ENCODE measurements at regions not wholly inside any gene's neighbourhood (a gene's known extent, or its start where the extent isn't known, plus 50 kb on each side); places are given as distances from the start of the nearest gene placed in this dataset.

DNA sequence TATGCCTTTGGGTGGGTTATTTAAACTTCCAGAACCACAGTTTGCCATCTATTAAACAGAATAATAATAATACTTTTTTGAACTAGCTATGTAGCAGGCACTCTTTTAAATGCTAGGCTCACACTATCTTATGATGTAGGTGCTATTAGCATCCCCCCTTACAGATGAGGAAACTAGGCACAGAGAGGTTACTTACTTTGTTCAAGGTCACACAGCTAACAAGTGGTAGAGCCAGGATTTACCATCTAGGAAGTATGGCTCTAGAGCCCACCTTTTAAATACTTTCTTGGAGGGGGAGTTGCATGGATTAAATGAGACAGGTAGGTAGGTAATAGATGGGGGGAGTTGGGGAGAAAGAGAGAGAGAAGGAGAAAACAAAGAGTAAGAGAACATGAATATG lies 95.3 kb upstream of the NR3C1 start:
- peaks cover 10% of the 10 kb centered on the region for H3K4me1 ChIP-seq (ENCODE audit: insufficient read depth)
- H4K20me1 ChIP-seq (ENCODE audit: insufficient read depth, poor library complexity, severe bottlenecking), result no peaks in the 10 kb centered on the region
- TF ChIP-seq, protein P1, sequence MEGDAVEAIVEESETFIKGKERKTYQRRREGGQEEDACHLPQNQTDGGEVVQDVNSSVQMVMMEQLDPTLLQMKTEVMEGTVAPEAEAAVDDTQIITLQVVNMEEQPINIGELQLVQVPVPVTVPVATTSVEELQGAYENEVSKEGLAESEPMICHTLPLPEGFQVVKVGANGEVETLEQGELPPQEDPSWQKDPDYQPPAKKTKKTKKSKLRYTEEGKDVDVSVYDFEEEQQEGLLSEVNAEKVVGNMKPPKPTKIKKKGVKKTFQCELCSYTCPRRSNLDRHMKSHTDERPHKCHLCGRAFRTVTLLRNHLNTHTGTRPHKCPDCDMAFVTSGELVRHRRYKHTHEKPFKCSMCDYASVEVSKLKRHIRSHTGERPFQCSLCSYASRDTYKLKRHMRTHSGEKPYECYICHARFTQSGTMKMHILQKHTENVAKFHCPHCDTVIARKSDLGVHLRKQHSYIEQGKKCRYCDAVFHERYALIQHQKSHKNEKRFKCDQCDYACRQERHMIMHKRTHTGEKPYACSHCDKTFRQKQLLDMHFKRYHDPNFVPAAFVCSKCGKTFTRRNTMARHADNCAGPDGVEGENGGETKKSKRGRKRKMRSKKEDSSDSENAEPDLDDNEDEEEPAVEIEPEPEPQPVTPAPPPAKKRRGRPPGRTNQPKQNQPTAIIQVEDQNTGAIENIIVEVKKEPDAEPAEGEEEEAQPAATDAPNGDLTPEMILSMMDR (IDR thresholded peaks at IDR 0.05; ENCODE audit: poor library complexity), result no peak
- no peak for TF ChIP-seq EZH2 (IDR thresholded peaks at IDR 0.05; ENCODE audit: borderline replicate concordance)
- no peak for TF ChIP-seq EZH2phosphoT487 (IDR thresholded peaks at IDR 0.05; ENCODE audit: low read depth, severe bottlenecking, unreplicated experiment)
- no peak overlapping the region for H3K4me3 ChIP-seq
- H3K9me3 ChIP-seq (ENCODE audit: low read depth), result no peaks in the 10 kb centered on the region
- no peak overlapping the region for H3K27ac ChIP-seq
- no peaks in the 10 kb centered on the region for H3K79me2 ChIP-seq
- no peak overlapping the region for H3K4me2 ChIP-seq
- H3K27me3 ChIP-seq, result no peaks in the 10 kb centered on the region
- no peak overlapping the region for H2AFZ ChIP-seq
- H3K9me2 ChIP-seq (replicated peaks; ENCODE audit: insufficient read depth), result no peaks in the 10 kb centered on the region
- no peaks in the 10 kb centered on the region for H3K36me3 ChIP-seq (replicated peaks; ENCODE audit: insufficient read depth, low read depth)
- no peak for DNase-seq (ENCODE audit: low spot score)

DNA sequence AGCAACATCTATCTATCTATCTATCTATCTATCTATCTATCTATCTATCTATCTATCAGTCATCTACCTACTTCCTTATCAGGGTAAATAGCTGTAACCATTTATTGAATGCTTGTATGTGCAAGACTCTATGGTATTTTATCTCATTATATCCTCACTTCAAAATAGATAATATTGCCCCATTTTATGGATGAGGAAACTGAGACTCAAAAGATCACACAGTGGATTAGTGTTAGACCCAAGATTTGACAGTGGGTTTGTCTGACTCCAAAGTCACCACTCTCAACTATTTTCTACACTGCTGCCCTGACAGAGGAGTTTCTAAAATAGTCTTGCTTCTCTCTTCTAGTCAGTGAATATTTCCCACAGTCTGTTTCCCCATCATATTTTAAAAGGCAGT lies 94.3 kb upstream of the NR3C1 start:
- H3K9me3 ChIP-seq (ENCODE audit: low read depth), result no peaks in the 10 kb centered on the region

DNA sequence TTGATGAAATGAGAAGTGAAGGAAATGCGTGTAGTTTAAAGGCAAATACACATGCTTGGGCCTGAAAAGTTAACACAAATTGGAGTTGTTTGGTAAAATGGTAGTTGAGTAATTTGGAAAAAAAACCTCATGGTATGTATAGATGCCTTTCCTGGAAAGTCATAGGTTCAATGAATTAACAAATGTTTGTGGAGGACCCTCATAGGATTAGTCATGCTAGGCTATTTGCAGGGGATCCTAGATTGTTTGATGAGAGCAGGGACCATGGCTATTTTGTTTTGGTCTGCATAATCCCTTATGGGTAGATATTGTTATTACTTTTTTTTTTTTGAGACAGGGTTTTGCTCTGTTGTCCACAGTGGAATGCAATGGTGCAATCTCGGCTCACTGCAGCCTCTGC lies 93.5 kb upstream of the NR3C1 start:
- Histone ChIP-seq H3K27me3 (no peaks in the 10 kb centered on the region), H3K4me1 (ENCODE audit: insufficient read depth) (peaks cover 10% of the 10 kb centered on the region), H3K4me2 (no peak overlapping the region), H3K79me2 (no peaks in the 10 kb centered on the region), H2AFZ (no peak overlapping the region), H3K36me3 (replicated peaks; ENCODE audit: insufficient read depth, low read depth) (no peaks in the 10 kb centered on the region), H4K20me1 (ENCODE audit: insufficient read depth, poor library complexity, severe bottlenecking) (no peaks in the 10 kb centered on the region), H3K9me2 (replicated peaks; ENCODE audit: insufficient read depth) (no peaks in the 10 kb centered on the region), H3K9me3 (ENCODE audit: low read depth) (no peaks in the 10 kb centered on the region), H3K27ac (no peak overlapping the region), H3K4me3 (no peak overlapping the region)
- 94% methylated on average over 2 of the region's 2 CpGs for whole genome bisulfite sequencing (ENCODE audit: low lambda C conversion rate, missing lambda C conversion rate)
- DNase-seq (ENCODE audit: low spot score), result no peak
- TF ChIP-seq EZH2phosphoT487 (IDR thresholded peaks at IDR 0.05; ENCODE audit: low read depth, severe bottlenecking, unreplicated experiment) (no peak), EZH2 (IDR thresholded peaks at IDR 0.05; ENCODE audit: borderline replicate concordance) (no peak)
- TF ChIP-seq, protein P1 (IDR thresholded peaks at IDR 0.05; ENCODE audit: poor library complexity), result no peak

More for the DNA sequence above, 94.3 kb upstream of the NR3C1 start:
- Histone ChIP-seq H3K27ac (no peak overlapping the region), H2AFZ (no peak overlapping the region), H3K4me1 (ENCODE audit: insufficient read depth) (peaks cover 10% of the 10 kb centered on the region), H3K36me3 (replicated peaks; ENCODE audit: insufficient read depth, low read depth) (no peaks in the 10 kb centered on the region), H4K20me1 (ENCODE audit: insufficient read depth, poor library complexity, severe bottlenecking) (no peaks in the 10 kb centered on the region), H3K27me3 (no peaks in the 10 kb centered on the region), H3K79me2 (no peaks in the 10 kb centered on the region), H3K9me2 (replicated peaks; ENCODE audit: insufficient read depth) (no peaks in the 10 kb centered on the region), H3K4me2 (no peak overlapping the region), H3K4me3 (no peak overlapping the region)
- TF ChIP-seq, protein P1 (IDR thresholded peaks at IDR 0.05; ENCODE audit: poor library complexity), result no peak
- no peak for DNase-seq (ENCODE audit: low spot score)

DNA sequence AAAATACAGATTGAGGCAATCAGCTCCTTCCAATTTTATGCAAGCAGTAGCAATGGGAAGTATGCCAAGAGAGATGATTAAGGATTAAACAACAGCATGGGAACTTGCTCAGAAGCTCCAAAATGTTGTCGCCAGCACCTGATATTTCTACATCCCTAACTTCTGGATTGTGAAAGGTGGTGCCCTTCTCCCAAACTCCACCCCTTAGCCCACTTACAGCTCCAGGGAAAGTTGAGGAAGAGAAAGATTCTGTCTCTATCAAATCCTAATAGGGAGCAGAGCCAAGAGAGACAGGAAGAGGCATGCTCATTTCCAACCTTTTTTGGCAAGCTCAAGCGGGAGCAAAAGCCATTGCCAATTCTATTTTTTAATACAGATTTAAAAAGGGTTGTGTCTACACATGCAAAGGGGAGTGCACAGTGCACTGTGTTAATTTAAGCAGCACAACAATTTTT lies 92.4 kb upstream of the NR3C1 start:
- WGBS (ENCODE audit: low lambda C conversion rate, missing lambda C conversion rate), result 74% methylated on average over 2 of the region's 2 CpGs
- H3K9me3 ChIP-seq (ENCODE audit: low read depth), result no peaks in the 10 kb centered on the region
- DNase-seq (ENCODE audit: low spot score), result no peak

More for the DNA sequence above, 92.4 kb upstream of the NR3C1 start:
- no peak overlapping the region for H3K4me3 ChIP-seq
- no peaks in the 10 kb centered on the region for H4K20me1 ChIP-seq (ENCODE audit: insufficient read depth, poor library complexity, severe bottlenecking)
- H2AFZ ChIP-seq, result no peak overlapping the region
- no peaks in the 10 kb centered on the region for H3K9me2 ChIP-seq (replicated peaks; ENCODE audit: insufficient read depth)
- H3K27me3 ChIP-seq, result no peaks in the 10 kb centered on the region
- H3K4me2 ChIP-seq, result no peak overlapping the region
- TF ChIP-seq, protein P1 (IDR thresholded peaks at IDR 0.05; ENCODE audit: poor library complexity), result no peak
- TF ChIP-seq EZH2phosphoT487 (IDR thresholded peaks at IDR 0.05; ENCODE audit: low read depth, severe bottlenecking, unreplicated experiment) (no peak), EZH2 (IDR thresholded peaks at IDR 0.05; ENCODE audit: borderline replicate concordance) (no peak)
- no peaks in the 10 kb centered on the region for H3K79me2 ChIP-seq
- no peak overlapping the region for H3K27ac ChIP-seq
- no peaks in the 10 kb centered on the region for H3K36me3 ChIP-seq (replicated peaks; ENCODE audit: insufficient read depth, low read depth)
- H3K4me1 ChIP-seq (ENCODE audit: insufficient read depth), result peaks cover 10% of the 10 kb centered on the region

All from hepatocyte (in vitro differentiated cells).